BJ (cell line): ENCODE measurements at regions not wholly inside any gene's neighbourhood (a gene's known extent, or its start where the extent isn't known, plus 50 kb on each side); places are given as distances from the start of the nearest gene placed in this dataset.

Experiments
- CTCF ChIA-PET: fragments of 350-600 bp; formaldehyde crosslinking; extraction: SDS; loops from one replicate; lab custom pipeline; 2021; ENCODE audit warnings: antibody characterized with exemption, inconsistent platforms; lab: Yijun Ruan, JAX
- POLR2A ChIA-PET: fragments of 300-600 bp; sonication (Branson Sonifier 250); formaldehyde crosslinking; extraction: SDS; loops from one replicate; lab custom pipeline; 2021; ENCODE audit warnings: antibody characterized with exemption; lab: Charles Lee
- DNase-seq: peaks from one replicate; pipeline ENCODE4 v3.0.0-alpha.2; 2011; ENCODE audit warnings: low read depth
- H3K27me3 ChIP-seq: 2 replicates; pipeline ENCODE4 v1.6.0; 2011; ENCODE audit warnings: low read length; ENCODE audit not compliant: control insufficient read depth, insufficient read depth
- H3K36me3 ChIP-seq: 2 replicates; pipeline ENCODE4 v1.5.1; 2011; ENCODE audit warnings: low read length; ENCODE audit not compliant: control insufficient read depth, insufficient read depth
- H3K4me3 ChIP-seq: 2 replicates; pipeline ENCODE4 v1.5.1; 2011; ENCODE audit warnings: low read depth, mild to moderate bottlenecking, control low read depth, low read length
- CTCF ChIP-seq: IDR thresholded peaks from 2 replicates; pipeline ENCODE4 v1.5.1; 2011; ENCODE audit warnings: low read depth, mild to moderate bottlenecking, control low read depth, inconsistent platforms, low read length, moderate library complexity; ENCODE audit not compliant: insufficient read depth

GRCh38 chr4:29805245-29805644, 914.9 kb upstream of the PCDH7 start:
- H3K4me3 ChIP-seq: no peak overlapping the region
- no peaks in the 10 kb centered on the region for H3K27me3 ChIP-seq
- H3K36me3 ChIP-seq: no peaks in the 10 kb centered on the region
- ChIA-PET CTCF (no interaction called here), POLR2A (no interaction called here)
- DNase-seq: no peak
- no peak for TF ChIP-seq CTCF

DNA sequence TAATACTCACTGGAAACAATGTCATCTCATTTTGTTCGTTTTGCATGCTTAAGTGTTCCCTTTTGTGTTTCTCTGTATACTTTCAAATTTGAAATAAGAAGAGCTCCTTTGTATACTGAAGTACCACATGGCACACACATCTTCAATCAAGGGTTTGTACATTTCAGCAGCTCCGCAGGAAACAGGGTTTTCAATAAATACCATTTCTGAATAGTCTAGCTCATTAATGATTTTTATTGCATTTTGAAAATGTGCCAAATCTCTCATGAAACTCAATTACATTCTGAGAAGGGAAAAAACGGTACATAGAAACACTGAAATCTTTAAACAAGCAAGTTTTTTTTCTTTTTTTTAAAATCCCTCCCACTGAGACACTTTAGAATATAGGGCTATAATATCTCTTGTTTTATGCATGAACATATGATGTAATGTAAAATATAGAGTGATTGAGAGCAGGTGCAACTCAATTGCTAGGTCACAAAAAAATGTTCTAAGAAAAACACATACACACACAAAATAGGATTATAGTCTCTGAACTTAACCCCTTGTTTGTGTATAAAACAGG, 914.2 kb upstream of the PCDH7 start:
- ChIA-PET CTCF (no interaction called here), POLR2A (no interaction called here)
- no peak for DNase-seq
- H3K27me3 ChIP-seq: no peaks in the 10 kb centered on the region
- TF ChIP-seq CTCF: no peak
- H3K36me3 ChIP-seq: no peaks in the 10 kb centered on the region
- H3K4me3 ChIP-seq: no peak overlapping the region

DNA sequence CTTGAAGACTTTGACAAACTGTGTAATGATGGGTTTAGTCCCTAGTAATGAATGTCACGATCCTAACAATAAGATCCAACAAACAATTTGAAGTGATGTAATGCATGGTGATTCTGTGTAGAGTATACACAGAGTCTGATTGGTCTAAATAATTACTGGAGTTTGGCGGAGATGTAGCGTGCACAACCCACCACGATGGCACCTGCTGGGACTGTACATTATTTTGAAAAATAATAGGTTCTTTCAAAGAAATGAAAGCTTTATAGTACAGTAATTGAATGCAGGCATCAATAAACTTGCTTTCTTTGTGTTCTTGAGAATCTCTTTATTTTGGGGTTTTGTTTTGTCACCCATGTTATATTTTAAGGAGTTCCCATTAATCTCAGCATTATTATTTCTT, 902.2 kb upstream of the PCDH7 start:
- no peak for TF ChIP-seq CTCF
- Histone ChIP-seq H3K4me3 (no peak overlapping the region), H3K36me3 (no peaks in the 10 kb centered on the region), H3K27me3 (no peaks in the 10 kb centered on the region)
- ChIA-PET CTCF (no interaction called here), POLR2A (no interaction called here)
- DNase-seq: no peak

GRCh38 chr4:29829067-29829466, 891.1 kb upstream of the PCDH7 start:
- H3K36me3 ChIP-seq: no peaks in the 10 kb centered on the region
- ChIA-PET POLR2A (no interaction called here), CTCF (no interaction called here)
- no peaks in the 10 kb centered on the region for H3K27me3 ChIP-seq
- no peak for DNase-seq
- TF ChIP-seq CTCF: no peak
- no peak overlapping the region for H3K4me3 ChIP-seq

- POLR2A ChIA-PET: no interaction called here
Observed at GRCh38 chr4:29852537-29852936, 867.6 kb upstream of the PCDH7 start.

More at GRCh38 chr4:29852537-29852936, 867.6 kb upstream of the PCDH7 start:
- H3K4me3 ChIP-seq: no peak overlapping the region
- no peaks in the 10 kb centered on the region for H3K27me3 ChIP-seq
- H3K36me3 ChIP-seq: no peaks in the 10 kb centered on the region
- DNase-seq: no peak
- CTCF ChIA-PET: no interaction called here
- TF ChIP-seq CTCF: no peak
